ENCODE measurements at regions not wholly inside any gene's neighbourhood (a gene's known extent, or its start where the extent isn't known, plus 50 kb on each side); places are given as distances from the start of the nearest gene placed in this dataset.
"Not testable (repeated sequence)": the region's sequence is repeated elsewhere in the genome, so short reads cannot be mapped to it uniquely, and the experiment has no call there.

DNA sequence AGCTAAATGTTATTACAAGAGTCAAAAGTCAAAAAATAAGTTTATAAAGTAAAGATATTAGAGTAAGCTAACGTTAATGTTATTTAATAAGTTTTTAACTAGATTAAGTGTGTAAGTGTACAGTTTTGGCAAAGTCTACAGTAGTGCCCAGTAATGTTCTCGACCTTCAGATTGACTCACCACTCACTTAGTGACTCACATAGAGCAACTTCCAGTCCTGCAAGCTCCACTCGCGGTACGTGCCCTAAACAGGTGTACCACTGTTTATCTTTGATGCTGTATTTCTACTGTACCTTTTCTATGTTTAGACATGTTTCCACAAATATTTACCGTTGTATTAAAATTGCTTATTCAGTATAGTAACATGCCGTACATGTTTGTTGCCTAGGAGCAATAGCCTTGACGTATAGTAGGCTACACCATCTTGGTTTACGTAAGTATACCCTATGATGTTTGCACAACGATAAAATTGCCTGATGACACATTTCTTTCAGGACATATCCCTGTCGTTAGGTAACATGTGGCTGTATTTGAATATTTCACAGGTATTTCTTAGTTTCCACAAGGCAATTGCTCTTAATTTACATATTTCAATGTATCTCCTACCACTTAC lies 1641.9 kb upstream of the PIK3C3 start:
- DNase-seq: no peak

DNA sequence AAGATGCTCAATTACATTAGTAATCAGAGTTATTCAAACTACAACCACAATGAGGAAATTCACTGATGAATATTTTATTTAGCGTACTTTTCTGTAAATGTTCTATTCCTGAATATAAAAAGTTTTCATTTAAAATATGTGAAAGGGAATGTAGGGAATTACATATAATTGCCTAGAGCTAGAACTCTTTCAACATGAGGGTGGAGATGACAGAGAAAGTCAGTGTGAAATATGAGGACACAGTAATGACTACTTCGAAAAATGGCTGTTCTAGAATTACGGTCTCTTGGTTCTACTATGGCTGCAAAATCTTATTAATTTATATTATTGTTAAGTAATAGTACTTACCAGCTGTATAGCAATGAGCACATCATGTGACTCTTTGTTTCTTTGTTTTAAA lies 1647.4 kb upstream of the PIK3C3 start:
- DNase-seq: no peak

DNA sequence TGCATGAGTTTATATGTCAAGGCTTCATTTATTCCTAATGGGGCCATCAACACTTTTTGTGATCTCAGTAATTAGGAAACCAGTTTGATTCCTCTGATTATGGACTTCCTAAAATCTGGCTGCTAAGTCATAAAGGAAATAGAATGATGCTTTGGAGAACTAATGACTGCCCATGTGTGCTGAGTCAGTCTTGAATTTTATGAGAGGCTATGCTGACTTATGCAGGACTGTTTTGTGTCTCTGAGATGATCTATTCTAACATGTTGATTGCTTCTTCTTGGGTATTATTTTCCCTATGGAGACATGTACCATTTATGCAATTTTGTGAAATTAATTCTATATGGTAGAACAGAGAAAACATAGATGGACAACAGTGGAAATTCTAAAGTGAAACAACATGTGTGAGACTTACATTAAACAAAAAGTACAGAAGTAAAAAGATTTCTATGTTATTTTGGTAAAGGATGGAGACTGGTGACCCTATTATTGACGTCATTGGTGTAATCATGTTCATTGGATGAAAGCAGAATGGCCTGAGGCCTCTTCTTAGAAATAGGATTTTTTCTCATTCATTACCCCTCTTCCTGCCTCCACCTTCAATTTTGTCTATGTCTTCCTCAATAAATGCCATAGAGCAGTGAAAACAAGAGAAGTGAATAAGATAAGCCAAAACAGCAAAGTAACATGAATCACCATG lies 1658.2 kb upstream of the PIK3C3 start:
- no peak for DNase-seq

DNA sequence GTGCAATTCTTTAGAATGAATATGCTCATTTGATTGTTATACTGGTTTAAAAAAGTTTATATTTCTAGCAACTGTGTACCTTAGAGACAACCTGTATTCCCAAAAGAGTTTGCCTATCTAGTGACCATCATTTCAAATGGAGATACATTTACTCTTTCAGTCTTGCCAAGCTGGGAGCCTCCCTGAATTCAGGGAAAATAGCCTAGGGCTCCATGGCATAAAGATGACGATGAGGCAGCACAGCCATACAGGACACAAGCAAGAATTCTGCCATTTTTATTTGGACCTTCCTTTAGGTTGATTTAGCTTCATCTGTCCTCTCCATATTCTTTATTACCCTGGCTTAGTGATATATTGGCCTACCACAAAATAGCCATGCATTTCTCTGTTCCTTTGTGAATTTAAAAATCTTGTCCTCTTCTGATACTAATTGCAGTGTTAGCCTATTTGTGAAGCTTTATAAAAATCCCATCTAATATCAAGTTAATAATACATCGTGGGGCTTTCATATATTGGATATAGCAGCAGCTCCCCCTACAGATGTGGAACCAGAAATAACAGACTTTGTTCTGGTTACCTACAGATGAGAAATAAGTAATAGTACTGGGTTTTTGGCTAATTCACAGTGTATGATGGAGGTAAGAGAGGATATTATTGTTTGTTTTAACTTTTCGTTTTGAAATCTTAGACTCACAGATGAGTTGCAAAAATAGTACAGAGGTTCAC lies 1661.9 kb upstream of the PIK3C3 start:
- no peak for DNase-seq

DNA sequence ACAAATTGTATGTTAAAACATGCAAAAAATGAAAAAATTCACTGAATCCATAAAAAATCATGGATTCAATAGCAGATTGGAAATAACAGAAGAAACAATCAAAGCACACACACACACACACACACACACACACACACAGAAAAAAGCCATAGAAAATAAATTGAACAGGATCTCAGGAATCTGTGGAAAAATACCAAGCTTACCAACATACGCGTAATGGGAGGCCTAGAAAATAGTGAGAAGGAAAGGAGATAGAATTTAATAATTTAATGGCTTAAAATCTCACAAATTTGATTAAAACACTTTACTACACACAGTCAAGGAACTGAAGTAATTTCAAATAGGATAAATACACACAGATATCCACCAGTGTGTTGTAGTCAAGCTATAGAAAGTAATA lies 1671.5 kb upstream of the PIK3C3 start:
- no peak for DNase-seq

DNA sequence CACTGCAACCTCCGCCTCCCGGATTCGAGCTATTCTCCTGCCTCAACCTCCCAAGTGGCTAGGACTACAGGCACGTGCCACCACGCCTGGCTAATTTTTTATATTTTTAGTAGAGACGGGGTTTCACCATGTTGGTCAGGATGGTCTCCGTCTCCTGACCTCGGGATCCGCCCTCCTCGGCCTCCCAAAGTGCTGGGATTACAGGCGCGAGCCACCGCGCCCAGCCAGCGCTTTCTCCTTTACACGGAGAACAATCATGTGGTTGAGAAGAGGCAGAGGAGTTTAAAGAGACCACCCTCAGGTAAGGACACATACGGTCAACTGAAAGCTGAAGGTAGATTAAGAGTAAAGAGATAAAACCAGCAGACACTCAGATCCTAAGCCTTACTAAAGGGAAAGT lies 1673.7 kb upstream of the PIK3C3 start:
- not testable (repeated sequence) for DNase-seq

DNA sequence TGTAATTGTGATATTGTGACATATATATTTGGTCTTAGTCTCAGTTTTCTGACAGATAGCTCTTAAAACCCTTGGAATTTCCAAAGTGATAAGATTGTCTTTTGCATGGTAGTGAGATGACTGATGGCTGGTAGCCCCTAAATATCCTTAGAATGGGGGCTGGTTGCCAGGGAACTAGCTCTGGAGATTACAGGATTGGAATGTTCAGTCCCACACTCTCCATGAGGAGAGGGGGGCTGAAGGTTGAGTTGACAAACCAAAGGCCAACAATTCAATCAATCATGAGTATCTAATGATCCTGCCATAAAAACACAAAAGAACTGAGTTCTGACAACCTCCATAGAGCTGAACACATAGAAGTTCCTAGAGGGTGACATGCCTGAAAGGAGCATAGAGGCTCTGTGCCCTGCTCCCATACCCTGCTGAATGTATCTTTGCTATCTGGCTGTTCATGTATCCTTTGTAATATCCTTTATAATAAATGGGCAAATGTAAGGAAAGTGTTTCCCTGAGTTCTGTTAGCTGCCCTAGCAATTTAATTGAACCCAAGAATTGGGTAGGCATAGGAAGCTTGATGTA lies 1680.3 kb upstream of the PIK3C3 start:
- no peak for DNase-seq

DNA sequence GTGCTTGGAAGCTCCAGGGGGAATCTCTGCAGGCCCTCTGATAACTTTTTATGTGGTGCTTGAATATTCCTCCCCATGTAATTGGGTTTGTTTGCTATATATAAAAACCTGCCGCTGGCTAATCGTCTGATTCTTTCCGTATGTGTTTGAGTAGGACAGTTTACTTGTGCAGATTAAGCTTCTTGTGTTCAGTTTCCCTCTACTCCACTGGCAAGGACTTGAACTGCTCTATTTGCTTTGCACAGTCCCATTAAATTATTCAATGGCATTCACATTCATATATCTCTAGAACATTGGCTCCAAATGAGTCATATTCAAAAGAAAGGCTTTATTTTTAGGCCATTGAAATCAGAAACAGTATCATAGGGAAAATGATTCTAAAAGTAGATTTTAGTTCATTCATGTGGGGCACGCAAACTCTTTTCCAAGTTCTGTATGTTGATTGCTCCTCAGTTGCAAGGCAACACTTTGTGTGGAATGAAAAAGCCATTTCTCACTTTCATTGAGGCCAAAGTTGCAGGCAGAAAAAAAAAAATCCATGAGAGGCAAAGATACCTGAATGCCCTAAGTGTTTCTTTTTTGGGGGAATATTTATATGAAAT lies 1682.3 kb upstream of the PIK3C3 start:
- no peak for DNase-seq

DNA sequence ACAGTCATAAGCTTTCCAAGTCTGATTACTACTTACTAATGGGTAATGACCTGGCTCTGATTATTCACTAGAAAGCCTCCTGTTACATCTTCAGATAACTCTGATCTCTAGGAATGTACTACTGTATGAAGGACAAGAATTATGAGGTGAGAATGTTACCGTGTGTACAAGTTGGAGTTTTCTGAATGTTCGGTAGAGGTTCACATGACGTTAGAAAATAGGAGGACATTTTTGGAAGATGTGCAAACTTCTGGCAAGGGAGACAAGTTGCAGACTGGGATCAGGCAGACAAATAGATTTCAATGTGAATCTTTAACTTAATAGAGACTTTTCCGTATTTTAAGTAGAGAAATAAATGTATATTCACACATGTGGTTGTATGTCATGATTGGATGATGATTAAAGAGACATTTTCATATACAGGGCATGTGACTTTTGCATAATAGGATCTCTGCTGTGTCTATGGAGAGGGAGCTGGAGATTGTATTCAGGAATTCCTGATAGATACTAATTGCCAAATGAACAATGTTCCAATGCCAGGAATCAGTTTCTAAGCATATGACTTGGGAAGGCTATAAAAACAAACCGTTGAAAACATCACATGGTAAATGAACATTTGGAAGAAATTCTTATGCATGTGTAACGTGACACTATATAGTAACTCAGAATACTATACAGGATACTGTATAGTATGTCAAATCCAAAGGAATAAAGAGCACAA lies 1695.8 kb upstream of the PIK3C3 start:
- DNase-seq: no peak

DNA sequence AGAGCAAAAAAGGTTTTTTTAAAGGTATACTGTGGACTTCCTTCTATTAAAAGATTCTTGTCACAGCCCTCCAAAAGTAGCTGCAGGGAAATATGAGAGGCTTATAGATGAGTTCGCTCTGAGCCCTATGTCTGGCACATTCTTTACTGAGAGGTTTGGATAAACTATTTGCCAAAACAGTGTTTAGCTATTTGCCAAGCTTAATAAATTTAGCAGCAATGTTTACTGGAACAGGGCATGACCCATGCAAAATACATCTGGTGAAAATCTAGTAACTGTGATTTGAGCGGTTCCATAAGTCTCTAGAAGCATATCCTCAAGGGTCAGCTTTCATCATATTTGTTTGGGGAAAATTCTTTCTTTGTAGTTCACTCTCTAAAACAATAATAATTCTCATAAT lies 1696.7 kb upstream of the PIK3C3 start:
- DNase-seq: no peak

DNA sequence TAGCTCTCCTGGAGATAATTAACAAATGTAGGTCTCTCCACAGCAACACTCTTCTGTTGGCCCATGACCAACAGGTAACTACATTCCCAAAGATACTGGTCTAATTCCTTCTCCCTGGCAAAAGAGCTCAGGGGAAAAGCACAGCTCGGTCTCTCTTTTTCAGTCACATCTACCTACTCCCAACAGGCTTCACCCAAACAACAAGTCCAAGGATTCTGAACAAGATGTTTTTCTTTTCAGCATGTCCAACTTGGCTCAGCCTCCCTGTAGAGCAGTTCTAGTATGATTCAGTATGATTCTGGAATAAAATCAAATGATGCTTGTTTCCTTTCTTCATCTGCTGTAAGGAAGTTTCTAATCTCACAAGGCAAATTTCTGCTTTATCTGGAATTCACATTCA lies 1704.8 kb upstream of the PIK3C3 start:
- DNase-seq: no peak

DNA sequence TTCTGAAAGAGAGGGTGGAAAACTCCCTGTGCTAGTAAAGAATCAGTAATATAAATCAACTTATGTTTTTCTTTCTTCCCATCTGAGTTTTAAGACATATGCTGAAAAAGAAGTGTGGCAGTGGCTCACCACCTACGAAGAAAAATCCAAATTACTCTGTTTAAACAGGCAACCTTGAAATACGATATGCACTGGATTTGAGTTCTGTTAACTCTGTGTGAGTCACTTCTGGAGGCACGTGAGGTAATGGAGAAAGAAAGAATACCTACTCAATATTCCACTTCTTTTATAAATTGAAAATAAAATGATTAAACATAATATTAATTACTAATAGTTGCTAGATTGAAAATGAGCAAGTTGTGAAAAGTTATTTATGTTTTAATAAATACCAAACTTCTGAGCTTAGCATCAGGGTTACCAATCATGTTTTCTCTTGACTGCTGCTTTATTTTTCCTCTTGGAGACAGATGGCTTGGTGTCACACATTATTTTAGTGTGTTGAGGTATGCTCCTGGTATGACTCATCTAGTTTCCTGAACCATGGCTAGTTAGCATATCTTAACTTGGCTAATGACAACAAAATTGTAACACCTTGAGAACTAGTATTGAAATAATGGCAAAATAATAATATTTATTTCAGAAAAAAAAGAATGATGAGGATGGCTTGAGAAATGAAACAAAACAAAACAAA lies 1705.5 kb upstream of the PIK3C3 start:
- no peak for DNase-seq

DNA sequence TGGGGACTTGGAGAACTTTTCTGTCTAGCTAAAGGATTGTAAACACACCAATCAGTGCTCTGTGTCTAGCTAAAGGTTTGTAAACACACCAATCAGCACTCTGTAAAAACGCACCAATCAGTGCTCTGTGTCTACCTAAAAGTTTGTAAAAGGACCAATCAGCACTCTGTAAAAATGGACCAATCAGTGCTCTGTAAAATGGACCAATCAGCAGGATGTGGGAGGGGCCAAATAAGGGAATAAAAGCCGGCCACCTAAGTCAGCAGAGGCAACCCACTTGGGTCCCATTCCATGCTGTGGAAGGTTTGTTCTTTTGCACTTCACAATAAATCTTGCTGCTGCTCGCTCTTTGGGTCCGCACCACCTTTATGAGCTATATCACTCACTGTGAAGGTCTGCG lies 1709.4 kb upstream of the PIK3C3 start:
- not testable (repeated sequence) for DNase-seq

DNA sequence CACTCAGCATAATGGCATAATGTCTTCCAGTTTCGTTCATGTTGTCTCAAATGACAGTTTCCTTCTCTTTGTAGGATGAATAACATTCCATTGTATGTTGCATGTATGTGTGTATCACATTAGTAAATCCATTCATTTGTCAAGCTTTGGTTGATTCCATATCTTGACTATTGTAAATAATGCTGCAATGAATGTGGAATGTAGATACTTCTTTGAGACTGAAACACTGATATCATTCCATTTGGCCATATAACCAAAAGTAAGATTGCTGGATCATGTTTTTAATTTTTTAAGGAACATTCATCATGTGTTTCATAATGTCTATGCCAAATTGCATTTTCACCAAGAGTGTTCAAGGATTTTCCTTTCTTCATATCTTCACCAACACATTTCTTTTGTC lies 1711.4 kb upstream of the PIK3C3 start:
- DNase-seq: no peak

DNA sequence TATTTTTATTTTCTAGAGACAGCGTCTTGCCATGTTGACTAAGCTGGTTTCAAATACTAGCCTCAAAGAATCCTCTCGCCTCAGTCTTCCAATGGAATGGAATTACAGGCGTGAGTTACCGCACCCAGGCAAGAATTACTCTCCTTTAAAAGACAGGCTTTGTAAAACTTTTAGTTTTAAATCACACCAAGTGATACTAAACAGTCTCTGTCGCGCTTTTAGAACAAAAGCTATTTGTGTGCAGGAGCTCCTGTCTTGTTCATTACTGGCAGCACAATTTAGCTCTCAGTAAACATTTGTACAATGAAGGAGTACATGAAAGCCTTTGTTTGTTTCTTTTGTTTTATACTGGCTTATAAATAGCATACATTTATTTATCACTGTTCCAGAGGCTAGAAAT lies 1719.2 kb upstream of the PIK3C3 start:
- no peak for DNase-seq

DNA sequence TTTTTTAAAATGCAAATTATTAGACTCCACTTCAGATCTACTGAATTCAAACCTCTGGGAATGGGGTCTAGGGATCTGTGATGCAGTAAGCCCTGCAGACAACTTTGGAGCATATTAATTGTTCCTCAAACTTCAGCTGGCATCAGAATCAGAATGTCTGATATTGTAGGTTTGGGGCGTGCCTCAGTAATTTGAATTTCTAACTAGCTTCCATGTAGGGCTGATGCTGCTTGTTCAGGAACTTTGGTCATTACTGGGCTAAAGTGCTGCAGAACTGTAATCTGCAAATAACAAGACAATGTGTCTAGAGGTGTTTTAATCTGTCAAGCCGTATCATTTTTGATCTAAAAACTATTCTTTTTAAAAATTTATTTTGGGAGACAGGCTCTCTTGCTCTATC lies 1719.7 kb upstream of the PIK3C3 start:
- no peak for DNase-seq

DNA sequence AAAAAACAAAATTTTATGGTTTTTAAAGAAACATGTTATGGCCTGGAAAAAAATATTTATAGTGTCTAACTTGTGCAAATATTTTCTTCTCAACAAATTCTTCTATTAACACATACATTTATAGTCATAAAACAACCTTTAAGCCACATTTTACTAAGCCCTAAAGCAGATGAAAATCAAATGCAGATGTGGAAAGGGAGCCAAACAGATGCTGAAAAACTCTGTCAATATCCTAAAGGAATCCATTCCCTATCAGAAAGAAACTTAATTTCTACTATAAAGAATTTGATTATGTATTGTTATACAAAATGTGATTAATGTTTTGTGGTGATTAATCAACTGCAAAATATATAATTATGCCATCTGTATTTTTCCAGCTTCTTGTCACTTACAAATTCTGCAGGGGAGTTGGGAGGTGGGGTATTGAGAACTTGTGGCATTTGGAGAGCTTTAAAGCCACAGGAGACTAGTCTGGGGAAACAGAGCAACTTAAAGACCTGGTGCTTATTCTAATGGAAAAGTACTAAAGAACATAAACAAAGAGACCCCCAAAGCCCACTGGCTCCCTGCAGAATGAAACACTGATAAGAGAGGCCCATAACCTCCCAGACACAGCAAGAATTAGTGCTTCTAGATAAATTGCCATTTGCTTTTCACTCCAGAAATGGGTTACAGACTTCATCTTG lies 1721.0 kb upstream of the PIK3C3 start:
- DNase-seq: no peak

DNA sequence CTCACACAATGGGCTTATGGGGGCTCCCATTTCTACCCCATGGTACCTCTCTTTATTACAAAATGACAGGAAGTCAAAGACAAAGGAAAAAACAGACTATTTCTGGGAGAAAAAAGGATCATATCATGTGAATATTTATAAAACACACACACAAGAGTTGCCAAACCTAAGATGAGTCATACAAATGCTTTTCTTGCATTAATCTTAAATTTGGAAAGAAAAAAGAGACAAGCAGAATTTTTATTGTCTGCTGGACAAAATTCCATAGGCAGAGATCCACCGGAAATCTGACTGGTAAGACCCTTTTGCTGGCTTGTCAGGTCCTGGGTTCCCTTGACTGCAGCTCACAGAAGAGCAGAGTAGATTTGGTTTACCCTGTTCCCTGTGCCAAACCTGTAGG lies 1732.3 kb upstream of the PIK3C3 start:
- DNase-seq: no peak

DNA sequence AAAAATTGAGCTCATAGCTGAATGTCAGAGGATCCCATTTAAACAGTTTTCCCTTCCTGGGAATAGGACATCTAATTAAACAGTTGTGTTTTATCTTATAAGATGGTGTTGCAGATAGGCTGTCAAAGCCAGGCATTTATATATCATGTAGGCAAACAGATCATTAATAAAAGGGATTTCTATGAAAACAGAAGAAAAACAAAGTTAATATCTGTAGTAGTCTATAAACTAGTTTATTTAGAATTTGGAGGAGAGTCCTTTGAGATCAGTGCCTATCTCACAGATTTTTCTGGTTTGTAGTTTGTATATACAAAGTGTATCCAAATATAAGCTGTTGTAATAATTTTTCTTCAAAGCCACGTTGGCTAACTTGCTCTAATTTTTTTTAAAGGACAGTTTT lies 1738.2 kb upstream of the PIK3C3 start:
- no peak for DNase-seq

DNA sequence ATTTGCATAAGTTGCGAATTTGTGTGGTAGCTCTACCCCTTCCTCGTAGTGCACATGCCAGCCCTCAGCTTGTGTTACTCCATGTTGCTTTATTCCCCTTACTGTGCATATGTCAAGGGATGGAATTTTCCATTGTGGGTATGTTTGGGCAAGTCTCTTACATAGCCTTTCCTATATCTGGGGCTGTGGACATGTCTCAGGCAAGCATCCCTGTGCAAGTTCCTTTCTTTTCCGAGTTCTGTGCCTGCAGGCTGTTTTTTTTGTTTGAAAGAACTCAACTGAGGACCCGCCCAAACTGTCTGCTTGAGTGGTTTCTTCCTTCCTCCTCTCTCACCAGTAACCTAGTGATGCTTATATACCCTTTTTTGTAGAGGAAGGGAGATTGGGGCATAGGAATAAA lies 1739.1 kb upstream of the PIK3C3 start:
- DNase-seq: no peak

DNA sequence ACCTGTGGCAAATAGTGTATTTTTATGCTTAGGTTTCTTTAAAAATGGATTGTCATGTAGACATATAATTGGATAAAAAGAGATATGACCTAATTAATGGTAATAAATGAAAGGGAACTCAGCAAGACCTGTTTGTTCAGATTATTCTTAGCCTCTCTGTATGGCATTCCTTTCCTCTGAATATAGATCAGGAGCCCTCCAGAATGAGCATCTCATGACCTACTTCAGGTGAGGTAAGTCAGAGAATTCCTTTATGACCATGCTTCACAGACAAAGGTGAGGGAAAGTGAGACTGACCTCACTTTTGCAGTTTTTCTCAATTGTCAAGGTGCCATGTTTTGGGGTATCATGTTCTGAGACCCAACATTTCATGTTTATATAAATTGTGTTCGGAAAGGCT lies 1744.3 kb upstream of the PIK3C3 start:
- DNase-seq: no peak

DNA sequence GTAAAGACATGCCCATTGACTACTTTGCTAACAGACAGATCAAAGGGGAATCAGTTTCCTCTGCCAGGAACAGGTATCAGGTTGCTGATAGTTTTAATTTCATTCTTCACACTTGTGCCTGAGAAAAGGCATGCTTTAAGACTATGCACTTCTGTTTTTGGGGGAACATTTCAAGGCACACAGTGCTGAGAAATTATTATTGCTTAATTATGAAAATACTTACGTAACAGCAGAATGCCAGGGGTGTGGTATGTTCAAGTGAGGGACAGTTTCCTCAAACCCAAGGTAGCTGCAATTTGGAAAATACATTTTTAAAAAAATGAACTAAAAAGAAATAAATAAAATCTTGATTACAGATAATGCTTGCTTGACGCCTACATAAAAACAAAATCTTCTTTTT lies 1746.1 kb upstream of the PIK3C3 start:
- no peak for DNase-seq
